ENCODE measurements at regions not wholly inside any gene's neighbourhood (a gene's known extent, or its start where the extent isn't known, plus 50 kb on each side); places are given as distances from the start of the nearest gene placed in this dataset.
"Not testable (repeated sequence)": the region's sequence is repeated elsewhere in the genome, so short reads cannot be mapped to it uniquely, and the experiment has no call there.

DNA sequence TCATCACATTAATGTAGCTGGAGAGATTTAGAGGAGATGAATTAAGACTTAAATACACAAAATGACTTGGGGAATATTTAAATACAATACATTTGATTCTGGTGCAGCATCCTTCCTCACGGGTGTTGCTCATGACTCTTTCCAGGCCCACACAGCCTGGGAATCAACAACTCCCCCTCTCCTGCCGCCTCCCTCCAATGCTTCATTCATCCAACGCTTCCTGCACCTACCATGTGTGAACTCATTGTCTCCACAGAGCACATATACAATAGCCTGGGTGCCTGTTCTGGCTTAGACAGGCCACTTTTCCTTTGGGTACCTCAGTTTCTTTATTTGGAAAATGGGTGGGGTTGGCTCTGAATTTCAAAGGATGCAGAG lies 476.9 kb upstream of the CADM1 start:
- Histone ChIP-seq H3K79me2 (ENCODE audit: insufficient read depth, low read length) (no peaks in the 10 kb centered on the region), H3K27me3 (ENCODE audit: insufficient read depth, low read length) (no peaks in the 10 kb centered on the region), H3K9me2 (ENCODE audit: low read depth, low read length) (no peaks in the 10 kb centered on the region), H3K36me3 (ENCODE audit: insufficient read depth, low read length) (no peaks in the 10 kb centered on the region), H3F3A (ENCODE audit: insufficient read depth, low read length) (no peaks in the 10 kb centered on the region), H3K9ac (ENCODE audit: low read length) (no peak overlapping the region), H3K9me3 (ENCODE audit: low read length) (no peaks in the 10 kb centered on the region), H3K4me3 (ENCODE audit: low read depth, low read length, poor library complexity, severe bottlenecking) (no peak overlapping the region), H3K27ac (ENCODE audit: low read depth, low read length, poor library complexity, severe bottlenecking) (no peak overlapping the region), H4K20me1 (ENCODE audit: insufficient read depth, low read length) (no peaks in the 10 kb centered on the region), H2AFZ (ENCODE audit: low read length) (no peak overlapping the region), H3K4me1 (ENCODE audit: insufficient read depth, low read length, severe bottlenecking) (no peaks in the 10 kb centered on the region), H3K4me2 (ENCODE audit: low read length) (no peak overlapping the region)
- TF ChIP-seq, protein P1, sequence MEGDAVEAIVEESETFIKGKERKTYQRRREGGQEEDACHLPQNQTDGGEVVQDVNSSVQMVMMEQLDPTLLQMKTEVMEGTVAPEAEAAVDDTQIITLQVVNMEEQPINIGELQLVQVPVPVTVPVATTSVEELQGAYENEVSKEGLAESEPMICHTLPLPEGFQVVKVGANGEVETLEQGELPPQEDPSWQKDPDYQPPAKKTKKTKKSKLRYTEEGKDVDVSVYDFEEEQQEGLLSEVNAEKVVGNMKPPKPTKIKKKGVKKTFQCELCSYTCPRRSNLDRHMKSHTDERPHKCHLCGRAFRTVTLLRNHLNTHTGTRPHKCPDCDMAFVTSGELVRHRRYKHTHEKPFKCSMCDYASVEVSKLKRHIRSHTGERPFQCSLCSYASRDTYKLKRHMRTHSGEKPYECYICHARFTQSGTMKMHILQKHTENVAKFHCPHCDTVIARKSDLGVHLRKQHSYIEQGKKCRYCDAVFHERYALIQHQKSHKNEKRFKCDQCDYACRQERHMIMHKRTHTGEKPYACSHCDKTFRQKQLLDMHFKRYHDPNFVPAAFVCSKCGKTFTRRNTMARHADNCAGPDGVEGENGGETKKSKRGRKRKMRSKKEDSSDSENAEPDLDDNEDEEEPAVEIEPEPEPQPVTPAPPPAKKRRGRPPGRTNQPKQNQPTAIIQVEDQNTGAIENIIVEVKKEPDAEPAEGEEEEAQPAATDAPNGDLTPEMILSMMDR (IDR thresholded peaks at IDR 0.05; ENCODE audit: low read length) = no peak
- TF ChIP-seq EZH2 (IDR thresholded peaks at IDR 0.05; ENCODE audit: borderline replicate concordance, low read length) = no peak

DNA sequence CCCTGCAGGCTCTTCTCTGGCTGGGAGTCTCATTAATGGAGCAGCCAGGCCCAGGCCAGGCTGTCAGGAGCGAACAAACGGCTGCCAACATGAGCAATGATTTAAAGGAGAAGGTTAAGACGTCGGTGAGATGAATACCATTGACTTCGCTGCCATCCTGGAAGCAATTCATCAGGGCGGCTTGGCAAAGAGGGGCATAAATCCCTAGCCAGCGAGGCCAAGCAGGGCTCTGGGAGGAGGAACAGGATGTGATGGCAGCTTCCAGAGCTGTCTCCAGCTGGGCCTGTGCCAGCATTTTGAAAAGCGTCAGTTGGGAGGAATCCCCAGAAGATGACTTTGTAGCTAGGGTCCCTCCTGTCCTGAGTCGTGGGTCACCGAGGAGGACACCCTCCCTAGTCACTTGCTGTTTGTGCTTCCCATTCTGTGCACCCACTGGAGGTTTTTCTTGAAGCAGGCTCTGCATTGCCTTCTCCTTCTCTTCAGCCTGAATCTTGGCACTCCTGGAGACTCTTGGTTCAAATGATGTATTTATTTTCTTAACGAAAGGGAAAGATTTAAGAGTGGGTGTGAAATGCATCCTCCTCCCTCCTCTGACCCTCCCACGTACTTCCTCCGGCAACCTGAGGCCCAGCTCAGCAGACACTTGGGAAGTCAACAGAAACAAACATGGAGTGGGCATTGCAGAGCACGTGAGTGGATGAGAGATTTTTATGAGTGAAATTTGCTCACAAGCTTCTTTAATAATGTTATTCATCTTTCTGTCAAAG lies 476.3 kb upstream of the CADM1 start:
- Histone ChIP-seq H3F3A (ENCODE audit: insufficient read depth, low read length) (no peaks in the 10 kb centered on the region), H3K9me2 (ENCODE audit: low read depth, low read length) (no peaks in the 10 kb centered on the region), H4K20me1 (ENCODE audit: insufficient read depth, low read length) (no peaks in the 10 kb centered on the region), H3K27ac (ENCODE audit: low read depth, low read length, poor library complexity, severe bottlenecking) (no peak overlapping the region), H3K4me1 (ENCODE audit: insufficient read depth, low read length, severe bottlenecking) (no peaks in the 10 kb centered on the region), H3K4me2 (ENCODE audit: low read length) (no peak overlapping the region), H3K27me3 (ENCODE audit: insufficient read depth, low read length) (no peaks in the 10 kb centered on the region), H3K9ac (ENCODE audit: low read length) (no peak overlapping the region), H2AFZ (ENCODE audit: low read length) (no peak overlapping the region), H3K79me2 (ENCODE audit: insufficient read depth, low read length) (no peaks in the 10 kb centered on the region), H3K4me3 (ENCODE audit: low read depth, low read length, poor library complexity, severe bottlenecking) (no peak overlapping the region), H3K9me3 (ENCODE audit: low read length) (no peaks in the 10 kb centered on the region), H3K36me3 (ENCODE audit: insufficient read depth, low read length) (no peaks in the 10 kb centered on the region)
- TF ChIP-seq, protein P1 (IDR thresholded peaks at IDR 0.05; ENCODE audit: low read length) = no peak
- TF ChIP-seq EZH2 (IDR thresholded peaks at IDR 0.05; ENCODE audit: borderline replicate concordance, low read length) = no peak

DNA sequence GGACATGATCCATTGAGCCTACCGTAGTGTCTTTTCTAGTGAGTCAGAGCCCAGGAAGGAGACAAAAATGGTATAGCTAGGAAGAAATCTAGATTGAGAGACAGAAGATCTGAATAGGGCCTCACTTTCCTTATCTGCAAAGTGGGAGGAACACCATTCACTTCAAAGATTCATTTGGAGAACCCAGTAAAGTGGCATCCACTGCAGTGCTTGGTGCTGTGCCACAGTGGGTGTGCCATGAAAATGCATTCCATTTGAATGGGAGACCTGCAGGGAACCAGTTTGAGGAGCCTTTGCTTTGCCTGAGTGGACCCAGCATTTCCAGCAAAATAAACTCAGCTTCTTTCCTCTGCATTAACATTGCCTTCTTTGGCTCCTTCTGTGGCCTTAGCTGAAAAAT lies 470.5 kb upstream of the CADM1 start:
- no peaks in the 10 kb centered on the region for H4K20me1 ChIP-seq (ENCODE audit: insufficient read depth, low read length)
- H3K79me2 ChIP-seq (ENCODE audit: insufficient read depth, low read length) = no peaks in the 10 kb centered on the region
- H3K27me3 ChIP-seq (ENCODE audit: insufficient read depth, low read length) = no peaks in the 10 kb centered on the region
- no peaks in the 10 kb centered on the region for H3K9me3 ChIP-seq (ENCODE audit: low read length)
- H3F3A ChIP-seq (ENCODE audit: insufficient read depth, low read length) = no peaks in the 10 kb centered on the region
- H3K9me2 ChIP-seq (ENCODE audit: low read depth, low read length) = no peaks in the 10 kb centered on the region
- no peak overlapping the region for H2AFZ ChIP-seq (ENCODE audit: low read length)
- H3K4me2 ChIP-seq (ENCODE audit: low read length) = no peak overlapping the region
- TF ChIP-seq, protein P1 (IDR thresholded peaks at IDR 0.05; ENCODE audit: low read length) = no peak
- TF ChIP-seq EZH2 (IDR thresholded peaks at IDR 0.05; ENCODE audit: borderline replicate concordance, low read length) = no peak
- H3K27ac ChIP-seq (ENCODE audit: low read depth, low read length, poor library complexity, severe bottlenecking) = no peak overlapping the region
- H3K9ac ChIP-seq (ENCODE audit: low read length) = no peak overlapping the region
- H3K36me3 ChIP-seq (ENCODE audit: insufficient read depth, low read length) = no peaks in the 10 kb centered on the region
- no peaks in the 10 kb centered on the region for H3K4me1 ChIP-seq (ENCODE audit: insufficient read depth, low read length, severe bottlenecking)
- H3K4me3 ChIP-seq (ENCODE audit: low read depth, low read length, poor library complexity, severe bottlenecking) = no peak overlapping the region

DNA sequence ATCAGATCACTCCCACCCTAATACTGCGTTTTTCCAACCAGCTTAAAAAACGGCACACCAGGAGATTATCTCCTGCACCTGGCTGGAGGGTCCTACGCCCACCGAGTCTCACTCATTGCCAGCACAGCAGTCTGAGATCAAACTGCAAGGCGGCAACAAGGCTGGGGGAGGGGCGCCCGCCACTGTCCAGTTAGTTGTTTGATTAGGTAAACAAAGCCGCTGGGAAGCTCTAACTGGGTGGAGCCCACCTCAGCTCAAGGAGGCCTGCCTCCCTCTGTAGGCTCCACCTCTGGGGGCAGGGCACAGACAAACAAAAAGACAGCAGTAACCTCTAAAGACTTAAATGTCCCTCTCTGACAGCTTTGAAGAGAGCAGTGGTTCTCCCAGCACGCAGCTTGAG lies 463.0 kb upstream of the CADM1 start:
- not testable (repeated sequence) for H3K9me3 ChIP-seq (ENCODE audit: low read length); H3K9ac ChIP-seq (ENCODE audit: low read length); H3K27me3 ChIP-seq (ENCODE audit: insufficient read depth, low read length); H3K27ac ChIP-seq (ENCODE audit: low read depth, low read length, poor library complexity, severe bottlenecking); H3K36me3 ChIP-seq (ENCODE audit: insufficient read depth, low read length); H4K20me1 ChIP-seq (ENCODE audit: insufficient read depth, low read length); H3K4me2 ChIP-seq (ENCODE audit: low read length); H3F3A ChIP-seq (ENCODE audit: insufficient read depth, low read length); H3K79me2 ChIP-seq (ENCODE audit: insufficient read depth, low read length); H3K9me2 ChIP-seq (ENCODE audit: low read depth, low read length); H2AFZ ChIP-seq (ENCODE audit: low read length); H3K4me3 ChIP-seq (ENCODE audit: low read depth, low read length, poor library complexity, severe bottlenecking); H3K4me1 ChIP-seq (ENCODE audit: insufficient read depth, low read length, severe bottlenecking)

Measured in OCI-LY1 (cell line).